ENCODE measurements at regions not wholly inside any gene's neighbourhood (a gene's known extent, or its start where the extent isn't known, plus 50 kb on each side); places are given as distances from the start of the nearest gene placed in this dataset.

- TF ChIP-seq EZH2 (IDR thresholded peaks at IDR 0.05; ENCODE audit: insufficient read depth, poor library complexity, severe bottlenecking) (no peak), EZH2phosphoT487 (IDR thresholded peaks at IDR 0.05; ENCODE audit: insufficient read depth, low read depth) (no peak)
These were observed 361.4 kb upstream of the TSHZ2 start for GRCh38 chr20:52610749-52611148.
